NCI-H1417 treated with DMSO at 0.1 percent for 48 hours (cell line): ENCODE measurements at regions not wholly inside any gene's neighbourhood (a gene's known extent, or its start where the extent isn't known, plus 50 kb on each side); places are given as distances from the start of the nearest gene placed in this dataset.
"Not testable (repeated sequence)": the region's sequence is repeated elsewhere in the genome, so short reads cannot be mapped to it uniquely, and the experiment has no call there.

Experiments used
- DNase-seq: peaks from one replicate; lab custom pipeline; 2025; lab: John Stamatoyannopoulos, UW

DNA sequence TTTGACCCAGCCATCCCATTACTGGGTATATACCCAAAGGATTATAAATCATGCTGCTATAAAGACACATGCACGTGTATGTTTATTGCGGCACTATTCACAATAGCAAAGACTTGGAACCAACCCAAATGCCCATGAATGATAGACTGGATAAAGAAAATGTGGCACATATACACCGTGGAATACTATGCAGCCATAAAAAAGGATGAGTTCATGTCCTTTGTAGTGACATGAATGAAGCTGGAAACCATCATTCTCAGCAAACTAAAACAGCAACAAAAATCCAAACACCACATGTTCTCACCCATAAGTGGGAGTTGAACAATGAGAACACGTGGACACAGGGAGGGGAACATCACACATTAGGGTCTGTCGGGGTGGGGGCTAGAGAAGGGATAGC is 889.1 kb downstream of the NR2F1-AS1 start:
- not testable (repeated sequence) for DNase-seq

DNA sequence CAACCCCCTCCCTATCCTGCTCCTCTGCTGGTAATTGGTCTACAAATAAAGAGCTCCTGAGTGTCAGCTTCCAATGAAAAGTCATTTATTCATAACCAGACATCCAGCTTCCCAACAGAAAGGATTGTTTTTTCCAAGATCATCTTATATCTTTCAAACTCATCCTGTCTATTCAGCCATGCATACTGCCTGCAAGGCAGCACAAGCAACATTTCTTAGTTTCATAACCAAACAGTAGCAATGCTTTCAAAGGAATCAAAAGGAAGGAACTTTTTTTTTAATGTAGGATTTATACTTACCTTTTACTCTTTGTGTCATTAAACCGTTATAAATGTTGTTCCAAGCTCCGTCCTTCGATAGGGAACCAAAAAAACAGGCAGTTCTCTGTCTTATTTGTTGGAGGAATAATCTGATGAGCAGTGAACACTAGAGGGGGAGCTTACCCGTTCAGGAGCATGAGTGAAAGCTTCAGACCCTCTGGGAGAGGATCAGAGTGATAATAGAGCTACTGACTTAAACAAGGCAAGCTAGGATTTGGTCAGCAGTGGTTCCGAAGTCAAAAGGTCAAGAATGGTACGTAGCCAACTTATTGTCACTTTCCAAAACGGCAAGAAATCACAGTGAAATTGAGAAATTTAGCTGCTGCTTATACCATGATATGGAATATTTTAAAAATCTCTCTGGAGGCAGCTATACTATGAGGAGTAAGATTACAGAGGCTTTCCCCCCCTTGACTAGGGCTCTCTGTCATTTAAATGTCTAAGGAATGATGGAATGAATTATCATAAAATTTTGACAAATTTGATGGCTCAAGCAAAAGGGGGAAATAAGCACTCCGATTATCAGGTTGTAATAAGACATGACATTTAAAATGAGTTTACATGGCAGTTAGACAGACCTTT is 892.9 kb downstream of the NR2F1-AS1 start:
- DNase-seq = no peak

DNA sequence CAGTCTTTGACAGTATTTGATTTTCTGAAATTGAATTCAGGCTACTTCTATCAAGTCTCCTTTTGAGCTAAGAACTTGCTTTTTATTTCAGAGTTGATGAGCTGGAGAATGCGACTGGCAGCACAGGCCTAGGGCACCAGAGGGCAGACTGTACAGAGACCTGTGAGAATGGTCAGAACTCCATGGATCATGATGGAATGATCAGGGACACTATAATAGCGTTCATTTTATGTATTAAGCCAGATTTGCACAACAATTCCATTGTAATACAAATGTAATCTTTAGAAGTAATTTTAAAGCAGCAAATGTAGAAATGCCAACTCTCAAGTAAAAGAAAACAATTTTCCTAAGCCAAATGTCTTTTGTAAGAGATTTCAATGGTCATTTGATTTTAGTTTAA is 902.4 kb downstream of the NR2F1-AS1 start:
- DNase-seq = no peak

DNA sequence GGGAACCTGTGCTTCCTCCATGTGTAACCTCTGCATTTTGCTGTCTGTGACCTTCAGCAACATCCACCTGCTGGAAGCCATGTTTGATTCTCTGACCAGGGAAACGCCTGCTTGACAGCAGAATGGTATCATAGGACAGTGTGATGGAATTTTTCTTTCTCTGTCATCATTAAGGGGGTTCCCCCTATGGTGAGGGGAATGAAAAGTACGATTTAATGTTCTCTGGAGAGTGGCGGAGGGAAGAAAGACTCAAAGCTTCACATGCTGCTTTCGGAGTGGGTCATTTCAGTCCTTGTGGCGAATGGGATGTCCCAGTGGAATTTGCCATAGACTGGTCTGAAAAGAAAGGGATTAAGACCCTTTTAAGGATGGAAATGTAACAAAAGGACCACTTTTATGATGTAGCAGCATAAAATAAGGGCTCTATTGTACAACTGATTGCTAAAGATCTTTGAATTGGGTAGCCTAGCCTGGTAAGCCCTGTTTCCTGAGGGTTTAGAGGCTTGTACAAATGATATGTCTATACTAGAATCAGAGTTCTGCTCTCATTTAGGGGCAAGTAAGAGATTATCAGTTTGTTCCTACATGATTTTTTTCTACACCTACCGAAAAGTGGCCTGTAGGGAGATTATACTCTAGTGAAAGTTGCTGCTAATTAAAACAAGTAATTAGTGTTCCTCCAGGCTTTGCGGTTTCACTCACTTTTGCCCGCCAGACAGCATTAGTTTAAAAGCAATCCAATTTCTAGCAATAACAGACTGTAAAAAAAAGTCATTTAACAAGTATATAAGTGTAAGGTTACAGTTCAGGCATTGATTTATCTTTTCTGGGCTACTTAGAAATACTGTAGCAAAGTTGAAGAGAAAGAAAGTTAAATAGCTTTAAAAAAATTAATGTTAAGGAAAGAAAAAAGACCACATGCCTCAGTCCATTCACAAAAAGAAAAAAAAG is 904.5 kb downstream of the NR2F1-AS1 start:
- DNase-seq = no peak

DNA sequence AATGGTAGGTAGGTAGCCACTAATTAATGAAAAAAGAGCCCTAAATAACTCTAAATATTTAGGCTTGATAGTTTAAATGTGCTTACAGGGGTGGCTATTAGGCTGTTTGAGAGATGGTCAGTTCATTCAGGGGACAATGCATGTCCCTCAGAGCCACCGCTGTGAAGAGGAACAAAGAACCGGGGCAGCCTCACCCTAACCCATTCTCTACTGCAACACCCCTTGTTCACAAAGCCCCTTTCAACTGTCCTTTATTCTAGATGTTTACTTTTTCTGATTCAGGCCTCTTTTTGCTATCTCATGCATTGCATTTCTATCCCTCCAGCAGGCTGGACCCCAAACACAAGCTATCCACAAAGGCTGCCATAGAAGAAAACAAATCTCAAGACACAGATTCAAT is 906.7 kb downstream of the NR2F1-AS1 start:
- no peak for DNase-seq

DNA sequence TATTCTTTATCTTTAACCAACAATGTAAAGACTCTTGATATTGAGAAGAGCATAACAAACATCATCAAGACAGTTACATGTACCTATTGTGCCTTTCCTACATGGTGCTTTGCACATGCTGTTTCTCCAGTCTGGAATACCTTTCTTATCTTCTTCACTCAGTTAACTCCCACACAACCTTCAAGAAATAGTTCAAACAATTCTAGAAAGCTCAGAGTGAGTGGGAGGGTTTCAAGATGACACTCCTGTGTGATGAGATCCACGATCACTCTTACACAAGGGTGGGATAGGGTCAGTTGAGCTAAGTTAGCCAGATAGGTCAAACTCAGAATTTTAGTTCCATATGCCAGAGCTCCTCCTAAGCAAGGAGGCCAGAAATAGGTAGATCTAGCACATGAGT is 915.5 kb downstream of the NR2F1-AS1 start:
- DNase-seq = no peak

DNA sequence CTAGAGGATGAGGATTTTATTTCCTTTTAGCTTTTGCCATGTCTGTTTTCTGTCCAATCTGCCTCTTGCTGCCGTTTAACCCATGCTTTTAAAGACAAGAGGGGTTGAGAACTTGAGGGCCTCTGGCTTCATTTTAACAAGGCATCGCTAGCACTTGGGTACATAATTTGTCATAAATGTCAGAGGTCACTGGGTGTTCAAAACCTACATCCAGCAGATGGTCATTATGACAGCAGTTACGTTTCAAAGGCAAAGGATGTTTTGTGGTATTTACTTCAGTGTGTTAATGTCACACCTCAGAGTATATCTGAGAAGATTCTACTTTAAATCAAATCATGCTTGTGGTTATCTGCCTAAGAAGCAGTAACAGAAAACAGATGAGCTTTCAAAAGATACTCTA is 918.3 kb downstream of the NR2F1-AS1 start:
- no peak for DNase-seq

DNA sequence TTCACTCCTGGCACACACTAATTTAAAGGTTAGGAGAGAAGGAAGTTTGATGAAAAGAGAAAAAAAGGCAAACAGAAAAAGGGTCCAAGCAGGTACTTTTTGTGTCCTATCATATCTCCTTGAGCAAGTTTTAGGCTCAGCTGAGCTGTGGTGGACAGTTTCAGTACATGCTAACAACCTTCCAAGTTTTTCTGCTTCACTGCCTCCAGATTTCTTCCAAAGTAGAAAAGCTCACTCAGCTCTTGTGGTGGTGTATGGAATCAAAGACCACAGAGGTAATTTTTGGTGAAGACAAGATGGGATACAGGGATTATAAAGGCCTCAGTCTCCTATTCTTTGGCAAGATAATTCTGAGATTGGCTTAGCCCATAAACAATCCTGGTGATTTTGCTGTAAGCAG is 921.8 kb downstream of the NR2F1-AS1 start:
- DNase-seq = no peak

DNA sequence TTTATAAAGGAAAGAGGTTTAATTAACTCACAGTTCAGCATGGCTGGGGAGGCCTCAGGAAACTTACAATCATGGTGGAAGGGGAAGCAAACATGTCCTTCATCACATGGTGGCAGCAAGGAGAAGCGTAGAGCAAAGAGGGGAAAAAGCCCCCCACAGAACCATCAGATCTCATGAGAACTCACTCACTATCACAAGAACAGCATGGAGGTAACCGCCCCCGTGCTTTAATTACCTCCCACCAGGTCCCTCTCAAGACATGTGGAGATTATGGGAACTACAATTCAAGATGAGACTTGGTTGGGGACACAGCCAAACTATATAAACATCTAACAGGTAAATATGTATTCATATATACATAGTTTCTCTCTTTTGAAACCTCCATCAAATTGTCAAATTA is 926.4 kb downstream of the NR2F1-AS1 start:
- DNase-seq = not testable (repeated sequence)

DNA sequence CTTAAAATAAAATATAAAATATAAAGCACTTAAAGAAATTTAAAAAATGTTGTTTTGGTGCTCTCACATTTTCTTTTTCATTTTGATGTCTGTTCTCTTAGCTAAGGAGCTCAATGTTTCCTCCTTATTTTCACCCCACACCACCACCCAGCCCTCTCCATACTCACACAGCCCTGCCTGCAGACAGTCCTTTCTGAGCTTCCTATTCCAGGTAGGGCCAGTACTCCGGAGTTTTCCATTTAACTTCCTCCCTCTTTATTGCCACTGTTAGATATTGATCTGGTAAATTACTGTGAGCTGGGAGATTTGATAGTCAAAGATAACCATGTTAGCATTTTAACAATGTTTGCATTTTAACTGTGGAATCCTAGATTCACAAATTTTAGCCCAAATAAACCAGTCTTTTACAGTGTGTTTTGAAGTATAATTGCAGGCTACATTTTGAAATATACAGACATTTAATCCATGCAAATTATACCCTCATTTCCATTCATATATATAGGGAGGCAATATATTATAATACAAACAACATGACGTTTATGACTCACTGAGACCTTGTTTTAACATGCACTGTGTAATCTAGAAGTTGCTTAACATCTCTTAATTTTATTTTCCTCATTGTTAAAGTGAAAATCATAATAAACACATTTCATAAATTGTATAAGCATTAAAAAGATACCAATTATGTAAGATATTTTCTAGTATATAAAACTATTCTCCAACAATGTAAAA is 927.1 kb downstream of the NR2F1-AS1 start:
- no peak for DNase-seq

DNA sequence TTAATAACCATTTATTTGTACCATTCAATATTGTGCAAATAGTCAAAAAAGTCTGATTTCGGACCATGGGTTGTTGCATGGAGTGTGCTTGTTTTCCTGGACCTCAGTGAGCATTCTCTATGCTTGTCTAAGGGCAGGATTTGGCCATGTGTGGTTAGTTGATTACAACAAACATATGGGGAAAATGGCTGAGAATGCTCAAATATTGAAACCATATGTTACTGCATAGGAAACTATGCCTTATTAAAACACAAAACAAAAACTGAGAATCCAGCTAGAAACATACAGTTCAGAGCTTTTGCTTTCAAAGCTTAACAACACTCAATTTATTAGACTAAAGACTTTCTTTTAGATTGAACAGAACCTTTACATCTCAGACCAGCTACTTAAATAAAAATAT is 928.3 kb downstream of the NR2F1-AS1 start:
- DNase-seq = no peak

DNA sequence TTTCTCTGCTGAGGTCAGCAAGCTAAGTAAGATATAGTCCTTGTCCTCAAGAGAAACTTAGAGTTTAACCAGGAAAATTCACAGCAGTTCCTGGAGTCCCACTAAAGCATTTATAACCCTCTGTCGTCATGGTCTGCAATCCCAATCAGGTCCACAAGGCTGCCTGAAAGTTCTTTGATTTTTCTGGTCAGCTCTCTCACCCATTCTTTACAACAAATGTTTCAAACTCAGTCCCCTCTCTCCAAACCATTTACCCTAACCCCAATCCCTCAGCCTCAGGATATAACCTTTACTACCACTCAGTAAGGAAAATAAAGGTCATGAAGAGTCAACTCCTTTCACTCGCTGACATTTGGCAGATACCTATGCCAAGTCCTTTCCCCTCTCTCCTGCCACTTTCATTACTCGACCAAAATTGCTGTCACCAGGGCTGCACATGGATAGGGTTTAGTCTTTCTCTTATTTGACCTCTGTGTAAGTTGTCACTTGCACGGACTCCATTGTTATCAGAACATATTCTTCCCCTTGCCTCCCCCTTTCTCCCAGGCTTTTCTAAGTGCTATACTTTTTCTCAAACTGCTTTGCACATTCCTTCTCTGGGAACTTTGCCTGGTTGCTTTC is 936.6 kb downstream of the NR2F1-AS1 start:
- DNase-seq = no peak

DNA sequence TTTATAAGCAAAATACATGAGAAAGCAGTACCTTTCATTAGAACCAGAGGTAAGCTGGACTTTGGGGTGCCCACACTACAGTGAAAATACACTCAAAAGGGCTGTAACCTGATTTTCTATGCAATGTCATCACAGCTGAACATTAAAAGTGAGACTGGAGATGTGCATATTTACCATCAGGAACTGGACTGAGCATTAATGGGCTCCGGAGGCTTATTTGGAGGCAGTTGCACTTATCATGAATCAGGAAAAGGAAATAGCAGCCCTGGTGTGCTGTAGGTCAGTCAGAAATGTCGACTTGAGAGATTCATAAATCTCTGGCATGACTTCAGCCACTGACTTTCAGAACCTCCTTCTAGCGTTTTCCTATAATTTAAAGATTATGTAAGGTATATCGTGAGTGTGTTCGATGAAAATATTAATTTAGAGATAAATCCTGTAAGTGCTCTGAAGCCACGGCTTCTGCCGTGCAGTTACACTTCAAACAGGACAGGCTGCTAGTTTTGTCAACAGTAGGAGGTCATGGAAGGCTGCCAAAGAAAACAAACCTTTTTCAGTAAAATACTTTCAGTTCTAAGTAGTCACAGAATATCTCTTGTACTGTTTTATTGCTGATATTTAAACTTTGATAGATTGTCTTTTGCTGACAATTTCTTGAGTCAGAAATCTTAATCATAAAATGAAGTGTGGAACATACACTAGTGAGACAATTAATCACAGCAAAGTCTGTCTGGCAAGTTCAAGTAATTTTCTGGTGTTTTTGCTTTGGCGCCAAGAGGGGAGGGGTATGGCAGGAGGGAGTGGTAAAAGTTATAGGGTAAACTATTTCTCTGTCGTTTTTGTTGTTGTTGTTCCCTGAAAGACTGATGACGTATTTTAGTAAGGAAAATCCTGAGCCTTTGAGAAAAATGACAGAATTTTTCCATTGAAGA is 939.7 kb downstream of the NR2F1-AS1 start:
- DNase-seq = peak; percentile 30

DNA sequence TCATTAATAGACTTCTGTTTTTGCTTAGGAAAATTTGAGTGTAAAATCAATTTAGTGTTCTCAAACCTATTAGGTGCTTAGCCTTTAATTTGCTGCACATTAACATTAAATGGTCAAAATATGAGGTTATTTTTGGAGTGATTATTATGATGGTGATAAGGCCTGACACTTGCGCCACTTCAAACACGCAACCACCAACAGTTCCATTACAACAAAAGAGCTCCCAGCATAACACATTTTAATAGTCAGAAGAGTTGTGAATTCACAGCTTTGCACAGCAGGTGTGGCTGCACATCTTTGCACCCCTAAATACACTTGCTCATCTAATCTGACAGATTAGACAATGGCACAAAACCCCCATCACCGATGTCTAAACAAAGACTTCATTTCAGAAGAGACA is 940.7 kb downstream of the NR2F1-AS1 start:
- DNase-seq = no peak

DNA sequence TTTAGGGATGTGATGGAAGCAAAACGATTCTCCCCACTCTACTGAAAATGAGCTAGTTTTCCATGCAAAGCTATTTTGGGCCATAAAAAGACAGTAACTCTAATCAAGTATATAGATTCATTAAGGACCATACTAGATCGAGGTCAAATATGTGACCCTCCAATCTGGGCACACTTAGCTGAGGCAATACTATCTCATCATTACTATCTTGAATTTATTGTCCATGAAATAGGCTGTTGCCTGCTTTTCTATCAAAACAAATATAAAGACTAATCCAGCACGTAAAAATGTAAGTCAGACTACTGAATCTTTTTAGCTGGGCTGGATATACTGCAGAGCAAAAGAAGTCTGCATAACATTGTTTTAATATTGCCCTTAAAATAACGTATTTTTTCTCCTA is 943.1 kb downstream of the NR2F1-AS1 start:
- DNase-seq = no peak

DNA sequence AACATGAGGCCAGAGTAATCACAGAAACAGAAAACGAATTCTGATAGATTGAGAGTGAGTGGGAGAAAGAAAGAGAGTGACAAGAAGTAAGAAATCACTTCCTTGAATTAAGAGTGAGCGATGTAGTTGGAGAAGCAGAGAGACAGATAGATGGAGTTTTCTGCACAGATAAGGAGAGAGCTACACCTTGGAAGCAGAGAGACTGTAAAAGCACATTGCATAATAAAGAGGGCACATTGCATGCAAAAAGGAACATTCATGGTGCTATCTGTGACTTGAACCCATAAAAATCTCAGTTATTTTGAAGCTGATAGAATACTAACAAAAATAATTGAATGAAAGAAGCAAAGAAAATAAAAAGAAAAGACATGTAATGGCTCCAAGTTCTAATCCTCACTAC is 943.8 kb downstream of the NR2F1-AS1 start:
- no peak for DNase-seq

DNA sequence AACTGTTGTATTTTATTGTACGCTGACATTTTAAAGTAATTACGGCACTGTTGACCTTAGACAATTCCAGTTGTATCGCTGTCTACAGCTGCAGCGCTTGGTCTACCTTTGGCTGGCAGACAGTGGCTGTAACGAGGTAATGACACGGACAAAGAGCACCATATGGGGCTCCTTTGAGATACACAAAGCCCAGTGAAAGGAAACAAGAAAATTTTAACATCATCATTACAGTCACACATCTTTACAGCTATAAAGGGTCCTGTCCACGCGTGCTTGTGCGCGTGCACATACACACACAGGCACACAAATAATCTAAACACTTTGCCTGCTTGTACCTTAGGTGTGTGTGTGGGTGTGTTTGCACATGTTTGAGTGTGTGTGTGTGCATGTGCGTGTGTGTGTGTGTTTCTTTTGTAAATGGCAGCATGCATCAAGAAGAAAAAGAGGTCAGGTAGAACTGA is 946.0 kb downstream of the NR2F1-AS1 start:
- DNase-seq = peak; percentile 71

DNA sequence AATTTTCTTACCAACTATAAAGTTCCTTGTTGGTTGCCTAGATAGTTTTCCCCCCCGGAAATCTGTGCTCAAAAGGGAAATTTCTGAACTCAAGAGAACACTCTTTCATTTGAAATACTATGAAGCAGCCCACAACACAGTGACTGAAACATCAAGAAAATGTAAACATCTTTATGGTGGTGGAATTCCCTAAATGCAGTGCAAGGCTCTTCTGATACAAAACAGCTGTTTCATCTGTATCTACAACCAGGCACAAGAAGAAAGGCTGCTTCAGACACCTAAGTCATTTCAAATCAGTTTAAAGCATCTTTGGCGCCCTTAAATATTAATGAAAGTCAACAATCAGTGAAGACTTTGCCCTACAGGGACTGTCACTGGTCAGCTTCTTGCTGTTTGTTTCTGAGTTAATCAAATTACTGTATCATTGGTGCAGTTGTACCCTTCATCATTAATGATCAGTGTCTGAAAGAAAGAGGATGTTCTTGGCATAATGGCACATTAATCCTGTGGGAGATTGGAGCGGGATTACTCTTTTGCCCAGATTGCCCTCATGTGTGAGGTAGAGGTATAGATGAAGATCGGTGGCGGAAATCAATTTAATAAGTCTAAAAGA is 947.0 kb downstream of the NR2F1-AS1 start:
- no peak for DNase-seq

DNA sequence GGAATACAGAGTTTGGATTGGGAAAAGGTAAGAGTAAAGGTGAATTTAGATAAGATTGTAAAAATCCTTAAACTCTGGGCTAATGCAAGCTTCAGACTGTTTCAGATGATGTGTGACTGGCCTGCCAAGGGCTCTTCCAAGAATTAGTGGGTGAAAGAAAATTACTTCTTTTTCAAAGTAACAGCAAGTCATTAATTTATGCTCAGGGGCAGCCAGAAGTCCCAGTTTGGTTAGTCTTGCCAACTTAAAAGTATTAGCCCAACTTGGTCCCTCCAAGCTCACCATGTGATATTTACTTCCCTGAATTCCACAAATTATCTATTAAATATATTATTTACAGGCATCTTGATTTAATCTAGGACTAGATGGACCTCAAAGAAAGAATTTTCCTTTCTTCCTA is 947.8 kb downstream of the NR2F1-AS1 start:
- DNase-seq = no peak

DNA sequence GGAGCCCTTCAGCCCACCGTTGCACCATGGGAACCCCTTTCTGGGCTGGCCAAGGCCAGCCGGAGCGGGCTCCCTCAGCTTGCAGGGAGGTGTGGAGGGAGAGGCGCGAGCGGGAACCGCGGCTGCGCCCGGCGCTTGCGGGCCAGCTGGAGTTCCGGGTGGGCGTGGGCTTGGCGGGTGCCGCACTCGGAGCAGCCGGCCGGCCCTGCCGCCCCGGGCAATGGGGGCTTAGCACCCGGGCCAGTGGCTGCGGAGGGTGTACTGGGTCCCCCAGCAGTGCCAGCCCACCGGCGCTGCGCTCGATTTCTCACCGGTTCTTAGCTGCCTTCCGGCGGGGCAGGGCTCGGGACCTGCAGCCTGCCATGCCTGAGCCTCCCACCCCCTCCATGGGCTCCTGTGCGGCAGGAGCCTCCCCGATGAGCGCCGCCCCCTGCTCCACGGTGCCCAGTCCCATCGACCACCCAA is 949.8 kb downstream of the NR2F1-AS1 start:
- not testable (repeated sequence) for DNase-seq
